HEK293T (cell line): ENCODE measurements at regions not wholly inside any gene's neighbourhood (a gene's known extent, or its start where the extent isn't known, plus 50 kb on each side); places are given as distances from the start of the nearest gene placed in this dataset.

Experiments
- CTCF ChIA-PET: fragments of 350-600 bp; formaldehyde crosslinking; extraction: SDS; loops from one replicate; lab custom pipeline; 2021; ENCODE audit warnings: antibody characterized with exemption, inconsistent platforms; lab: Yijun Ruan, JAX
- POLR2A ChIA-PET: fragments of 350-600 bp; formaldehyde crosslinking; extraction: SDS; loops from one replicate; lab custom pipeline; 2020; ENCODE audit warnings: antibody characterized with exemption, inconsistent platforms; lab: Yijun Ruan, JAX
- DNase-seq: peaks from one replicate; pipeline ENCODE4 v3.0.0; 2012; ENCODE audit warnings: mixed read lengths; ENCODE audit errors: extremely low spot score
- ARNT ChIP-seq: fragments of 450-650 bp; IDR thresholded peaks from 2 replicates; pipeline ENCODE4 v1.6.1; 2017; ENCODE audit warnings: mild to moderate bottlenecking
- BHLHE40 ChIP-seq: fragments of 450-650 bp; IDR thresholded peaks from 2 replicates; pipeline ENCODE4 v1.6.1; 2016; ENCODE audit warnings: mild to moderate bottlenecking, moderate library complexity, borderline replicate concordance
- CTBP1 ChIP-seq: fragments of 450-650 bp; IDR thresholded peaks from 2 replicates; pipeline ENCODE4 v1.6.1; 2016; ENCODE audit warnings: borderline replicate concordance
- ELF4 ChIP-seq: fragments of 450-650 bp; IDR thresholded peaks from 2 replicates; pipeline ENCODE4 v1.6.1; 2017; ENCODE audit warnings: antibody characterized with exemption
- FOXA1 ChIP-seq: fragments of 450-650 bp; IDR thresholded peaks from 2 replicates; pipeline ENCODE4 v1.6.1; 2016; ENCODE audit warnings: mild to moderate bottlenecking
- FOXK2 ChIP-seq: fragments of 450-650 bp; IDR thresholded peaks from 2 replicates; pipeline ENCODE4 v1.6.1; 2016; ENCODE audit warnings: mild to moderate bottlenecking
- FOXM1 ChIP-seq: fragments of 450-650 bp; IDR thresholded peaks from 2 replicates; pipeline ENCODE4 v1.6.1; 2017; ENCODE audit warnings: mild to moderate bottlenecking, borderline replicate concordance
- HDGF ChIP-seq: fragments of 450-650 bp; IDR thresholded peaks from 2 replicates; pipeline ENCODE4 v1.6.1; 2017; ENCODE audit warnings: antibody characterized with exemption, borderline replicate concordance
- L3MBTL2 ChIP-seq: fragments of 450-650 bp; conservative IDR thresholded peaks from 2 replicates; pipeline ENCODE4 v1.6.1; 2016; ENCODE audit warnings: mild to moderate bottlenecking
- LEF1 ChIP-seq: fragments of 450-650 bp; IDR thresholded peaks from 2 replicates; pipeline ENCODE4 v1.6.1; 2017; ENCODE audit warnings: mild to moderate bottlenecking, borderline replicate concordance
- NFRKB ChIP-seq: fragments of 450-650 bp; IDR thresholded peaks from 2 replicates; pipeline ENCODE4 v1.6.1; 2016; ENCODE audit warnings: mild to moderate bottlenecking, moderate library complexity
- SP1 ChIP-seq: fragments of 450-650 bp; IDR thresholded peaks from 2 replicates; pipeline ENCODE4 v1.6.1; 2017
- SUZ12 ChIP-seq: fragments of 450-650 bp; IDR thresholded peaks from 2 replicates; pipeline ENCODE4 v1.6.1; 2016; ENCODE audit warnings: mild to moderate bottlenecking
- TARDBP ChIP-seq: fragments of 450-650 bp; IDR thresholded peaks from 2 replicates; pipeline ENCODE4 v1.6.1; 2016
- ZNF384 ChIP-seq: fragments of 450-650 bp; IDR thresholded peaks from 2 replicates; pipeline ENCODE4 v1.6.1; 2016
- TF ChIP-seq, protein P1 (sequence below): fragments of 450-650 bp; IDR thresholded peaks from 2 replicates; pipeline ENCODE4 v1.6.1; 2016

DNA sequence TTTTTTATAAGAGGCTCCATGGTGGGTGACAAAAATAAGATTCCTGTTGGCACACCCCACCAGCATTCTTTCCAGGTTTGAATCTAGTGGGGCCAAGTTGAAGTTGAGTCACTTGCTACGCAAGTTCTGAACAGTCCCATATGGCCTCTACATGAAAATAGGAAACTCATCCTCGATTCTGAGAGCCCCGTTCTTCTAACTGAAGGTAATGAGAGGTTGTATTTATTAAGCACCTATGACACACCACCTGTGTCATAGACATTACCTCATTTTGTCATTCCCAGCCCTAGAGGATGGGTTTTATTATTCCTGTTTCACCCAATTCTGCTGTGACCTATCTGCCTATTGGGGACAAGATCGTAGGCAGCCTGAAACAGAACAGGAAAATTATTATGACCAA lies 131.7 kb downstream of the ACTL7B start:
- TF ChIP-seq CTBP1 (no peak), ZNF384 (no peak), L3MBTL2 (no peak), FOXM1 (no peak)
- no peak for DNase-seq
- POLR2A ChIA-PET = no interaction called here
- CTCF ChIA-PET = no interaction called here

DNA sequence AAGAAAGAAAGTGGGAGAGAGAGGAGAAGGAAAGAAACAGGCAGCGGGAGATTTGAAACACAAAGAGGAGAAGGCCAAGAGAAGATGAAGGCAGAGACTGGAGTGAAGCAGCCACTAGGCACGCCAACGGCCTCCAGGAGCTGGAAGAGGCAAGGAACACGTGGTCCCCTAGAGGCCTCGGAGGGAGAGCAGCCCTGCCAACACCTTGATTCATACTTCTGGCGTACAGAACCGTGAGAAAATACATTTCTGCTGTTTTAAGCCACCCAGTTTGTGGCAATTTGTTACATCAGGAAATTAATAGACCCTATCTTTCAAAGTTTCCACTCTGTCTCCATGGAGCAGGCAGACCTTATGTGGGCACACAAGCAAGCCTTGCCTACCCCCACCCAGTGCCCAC lies 133.4 kb downstream of the ACTL7B start:
- ChIA-PET CTCF (no interaction called here), POLR2A (no interaction called here)
- DNase-seq = no peak
- no peak for TF ChIP-seq ARNT
- TF ChIP-seq FOXK2 = no peak
- TF ChIP-seq, protein P1, sequence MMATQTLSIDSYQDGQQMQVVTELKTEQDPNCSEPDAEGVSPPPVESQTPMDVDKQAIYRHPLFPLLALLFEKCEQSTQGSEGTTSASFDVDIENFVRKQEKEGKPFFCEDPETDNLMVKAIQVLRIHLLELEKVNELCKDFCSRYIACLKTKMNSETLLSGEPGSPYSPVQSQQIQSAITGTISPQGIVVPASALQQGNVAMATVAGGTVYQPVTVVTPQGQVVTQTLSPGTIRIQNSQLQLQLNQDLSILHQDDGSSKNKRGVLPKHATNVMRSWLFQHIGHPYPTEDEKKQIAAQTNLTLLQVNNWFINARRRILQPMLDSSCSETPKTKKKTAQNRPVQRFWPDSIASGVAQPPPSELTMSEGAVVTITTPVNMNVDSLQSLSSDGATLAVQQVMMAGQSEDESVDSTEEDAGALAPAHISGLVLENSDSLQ = no peak
- no peak for TF ChIP-seq L3MBTL2
- TF ChIP-seq LEF1 = no peak
- TF ChIP-seq BHLHE40 = no peak
- no peak for TF ChIP-seq NFRKB
- TF ChIP-seq ZNF384 = no peak
- TF ChIP-seq CTBP1 = no peak
- TF ChIP-seq ELF4 = no peak

DNA sequence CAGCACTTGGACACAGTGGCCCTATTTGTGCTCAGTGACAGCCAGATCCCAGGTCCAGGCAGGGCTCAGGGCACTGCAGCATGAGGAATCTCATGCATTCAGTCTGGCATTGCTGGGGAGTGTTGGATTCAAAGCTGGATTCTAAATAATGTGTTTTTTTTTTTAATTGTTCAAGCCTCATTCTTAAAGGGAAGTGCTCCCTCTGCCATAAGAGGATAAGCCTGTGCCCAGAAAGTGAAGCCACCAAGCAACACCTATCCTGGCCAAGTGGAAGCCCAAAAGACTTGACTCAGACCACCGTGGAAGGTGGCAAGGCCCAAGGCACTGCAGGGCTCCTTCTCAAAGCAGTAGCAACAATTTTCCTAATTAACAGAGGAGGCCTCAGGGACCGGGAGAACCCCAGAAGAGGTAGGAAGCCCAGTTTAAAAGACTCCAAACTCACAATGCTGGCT lies 135.6 kb downstream of the ACTL7B start:
- TF ChIP-seq ARNT (no peak), TARDBP (no peak), BHLHE40 (no peak)
- DNase-seq = no peak
- POLR2A ChIA-PET = no interaction called here
- CTCF ChIA-PET = no interaction called here

DNA sequence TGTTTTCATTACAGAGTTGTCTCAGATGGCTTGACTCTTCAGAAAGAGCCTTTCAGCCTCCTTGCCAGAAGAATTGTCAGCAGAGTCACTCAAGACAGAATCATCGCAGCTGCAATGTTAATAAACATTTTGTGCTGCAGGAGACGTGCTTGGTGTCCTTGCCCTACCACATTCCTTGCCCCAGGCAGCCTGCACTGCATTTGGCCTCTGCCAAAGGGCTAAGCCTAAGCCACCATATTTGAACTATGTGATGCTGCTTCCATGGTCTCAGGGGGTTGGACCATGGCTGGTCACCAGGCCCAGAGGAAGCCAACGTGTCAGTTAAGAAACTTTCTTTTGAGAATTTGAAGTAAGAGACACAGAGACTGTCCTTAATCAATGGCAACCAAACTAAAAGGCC lies 145.4 kb downstream of the ACTL7B start:
- POLR2A ChIA-PET = no interaction called here
- no peak for DNase-seq
- CTCF ChIA-PET = no interaction called here
- TF ChIP-seq FOXK2 (no peak), SUZ12 (no peak), BHLHE40 (no peak), CTBP1 (no peak), NFRKB (no peak), SP1 (no peak), FOXM1 (no peak), TARDBP (no peak), ELF4 (no peak), ARNT (no peak), FOXA1 (no peak), LEF1 (no peak), HDGF (no peak), L3MBTL2 (no peak), ZNF384 (no peak)
- TF ChIP-seq, protein P1 = no peak

DNA sequence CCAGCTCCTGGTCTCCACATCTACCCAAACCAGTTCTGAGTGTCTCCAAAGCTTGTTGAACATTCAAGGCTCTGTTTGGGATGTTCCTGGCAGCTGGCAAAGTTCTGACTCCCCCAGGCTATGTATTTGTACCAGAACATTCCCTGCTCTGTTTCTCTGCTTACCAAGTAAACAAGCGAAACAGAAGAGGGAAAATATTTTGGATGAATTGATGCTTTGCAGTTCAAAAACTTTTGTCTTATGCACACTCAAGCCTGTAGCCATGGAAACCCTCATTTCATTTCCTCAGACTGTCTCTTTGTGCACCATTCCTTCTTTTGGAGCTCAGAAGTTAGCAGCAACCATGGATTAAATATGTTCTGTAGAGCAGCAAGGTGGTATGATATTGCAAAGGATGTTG lies 145.8 kb downstream of the ACTL7B start:
- ChIA-PET POLR2A (no interaction called here), CTCF (no interaction called here)
- TF ChIP-seq CTBP1 (no peak), BHLHE40 (no peak), L3MBTL2 (no peak), NFRKB (no peak), FOXK2 (no peak), SP1 (no peak), FOXA1 (no peak), HDGF (no peak), SUZ12 (no peak), ZNF384 (no peak), LEF1 (no peak), ARNT (no peak), FOXM1 (no peak), ELF4 (no peak)
- TF ChIP-seq, protein P1 = no peak
- no peak for DNase-seq

DNA sequence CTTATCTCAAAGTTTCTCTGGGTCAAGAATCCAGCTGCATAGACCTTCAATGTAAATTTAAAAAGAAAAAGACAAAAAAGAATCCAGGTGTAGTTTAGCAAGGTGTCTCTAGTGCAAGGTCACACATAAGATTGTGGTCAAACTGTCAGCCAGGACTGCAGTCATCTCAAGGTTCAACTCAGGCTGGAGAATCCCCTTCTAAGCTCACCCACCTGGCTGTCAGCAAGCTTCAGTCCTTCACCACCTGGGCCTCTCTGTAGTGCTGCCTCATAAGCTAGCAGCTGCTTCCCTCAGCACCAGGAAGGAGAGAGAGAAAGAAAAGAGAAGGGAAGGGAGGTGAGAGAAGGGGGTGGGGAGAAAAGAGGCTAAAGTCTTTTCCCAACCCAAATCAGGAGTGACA lies 146.7 kb downstream of the ACTL7B start:
- POLR2A ChIA-PET = no interaction called here
- DNase-seq = no peak
- TF ChIP-seq HDGF (no peak), NFRKB (no peak)
- CTCF ChIA-PET = no interaction called here

DNA sequence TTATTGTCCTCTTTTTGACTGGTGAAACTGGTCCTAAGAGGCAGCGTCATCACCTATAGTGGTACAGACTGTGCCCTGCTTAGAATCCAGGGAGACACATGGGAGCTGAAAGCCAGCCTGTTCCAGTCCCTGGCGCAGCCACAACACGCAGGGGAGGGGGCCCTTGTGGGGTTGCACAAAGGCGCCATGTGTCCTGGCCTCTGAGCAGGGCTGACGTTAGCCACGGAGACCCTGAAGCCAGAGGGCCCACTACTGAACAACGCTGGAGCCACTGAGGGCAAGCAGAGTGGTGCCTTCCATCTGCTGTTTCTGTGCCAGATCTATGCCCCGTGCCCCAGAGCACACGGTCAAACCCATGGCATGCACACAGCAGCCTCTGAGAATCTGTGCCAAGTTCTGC lies 147.3 kb downstream of the ACTL7B start:
- TF ChIP-seq BHLHE40 = no peak
- TF ChIP-seq SUZ12 = no peak
- TF ChIP-seq, protein P1 = no peak
- no peak for TF ChIP-seq NFRKB
- TF ChIP-seq ARNT = no peak
- TF ChIP-seq FOXM1 = no peak
- TF ChIP-seq FOXA1 = no peak
- TF ChIP-seq ELF4 = no peak
- TF ChIP-seq HDGF = no peak
- TF ChIP-seq LEF1 = no peak
- TF ChIP-seq ZNF384 = no peak
- no peak for TF ChIP-seq SP1
- TF ChIP-seq L3MBTL2 = no peak
- TF ChIP-seq TARDBP = no peak
- no peak for TF ChIP-seq CTBP1
- no peak for TF ChIP-seq FOXK2
- no peak for DNase-seq
- CTCF ChIA-PET = no interaction called here
- POLR2A ChIA-PET = no interaction called here
